HEK293 (cell line): ENCODE measurements at regions not wholly inside any gene's neighbourhood (a gene's known extent, or its start where the extent isn't known, plus 50 kb on each side); places are given as distances from the start of the nearest gene placed in this dataset.

Experiments used
- BCL11A ChIP-seq: fragments of 450-650 bp; formaldehyde crosslinking; IDR thresholded peaks from 2 replicates; pipeline ENCODE4 v1.5.1; 2016; ENCODE audit warnings: low read depth, missing biosample characterization, missing genetic modification characterization
- CTCF ChIP-seq: fragments of 450-650 bp; formaldehyde crosslinking; IDR thresholded peaks from 2 replicates; pipeline ENCODE4 v1.5.1; 2016; ENCODE audit warnings: missing biosample characterization, missing genetic modification characterization
- KLF17 ChIP-seq: fragments of 450-650 bp; formaldehyde crosslinking; IDR thresholded peaks from 2 replicates; pipeline ENCODE4 v1.5.1; 2016; ENCODE audit warnings: missing biosample characterization, missing genetic modification characterization
- MEIS1 ChIP-seq: sonication (generic); formaldehyde crosslinking; IDR thresholded peaks from 2 replicates; pipeline ENCODE4 v1.8.1; 2022; ENCODE audit warnings: missing genetic modification reagents, mild to moderate bottlenecking, borderline replicate concordance
- RBAK ChIP-seq: fragments of 450-650 bp; formaldehyde crosslinking; IDR thresholded peaks from 2 replicates; pipeline ENCODE4 v1.5.1; 2016; ENCODE audit warnings: missing biosample characterization, missing genetic modification characterization
- ZBTB26 ChIP-seq: fragments of 450-650 bp; formaldehyde crosslinking; optimal IDR thresholded peaks from 2 replicates; pipeline ENCODE3; 2016; ENCODE audit warnings: missing biosample characterization, mild to moderate bottlenecking, missing genetic modification characterization
- ZBTB44 ChIP-seq: fragments of 450-650 bp; IDR thresholded peaks from 2 replicates; pipeline ENCODE4 v1.5.1; 2018; ENCODE audit warnings: missing biosample characterization, mild to moderate bottlenecking, missing genetic modification characterization
- ZNF146 ChIP-seq: fragments of 450-650 bp; formaldehyde crosslinking; IDR thresholded peaks from 2 replicates; pipeline ENCODE4 v1.5.1; 2016; ENCODE audit warnings: missing biosample characterization, missing genetic modification characterization
- ZNF266 ChIP-seq: fragments of 450-650 bp; formaldehyde crosslinking; IDR thresholded peaks from 2 replicates; pipeline ENCODE4 v1.5.1; 2016; ENCODE audit warnings: missing biosample characterization, missing genetic modification characterization, low read depth
- ZNF274 ChIP-seq, 2 experiments: fragments of 200-500 bp in 1 of 2; fragments of 450-650 bp in 1 of 2; sonication (Bioruptor generic) in 1 of 2; formaldehyde crosslinking in 1 of 2; IDR thresholded peaks; 2 replicates each; pipeline versions ENCODE4 v1.5.1 to v1.6.1; 2014 to 2016; ENCODE audit warnings: borderline replicate concordance in 1 of 2, inconsistent platforms in 1 of 2, low read length in 1 of 2, missing biosample characterization in 1 of 2, missing genetic modification characterization in 1 of 2
- ZNF510 ChIP-seq: fragments of 450-650 bp; formaldehyde crosslinking; IDR thresholded peaks from 2 replicates; pipeline ENCODE4 v1.5.1; 2018; ENCODE audit warnings: mild to moderate bottlenecking, missing genetic modification characterization, missing biosample characterization; ENCODE audit not compliant: insufficient replicate concordance

GRCh38 chr6:88304520-88304919 is 138.4 kb upstream of the CNR1 start:
- no peak for TF ChIP-seq MEIS1 (CRISPR knock-in tag)
- TF ChIP-seq BCL11A (tag by site-specific recombination): no peak
- TF ChIP-seq ZNF510 (tag by site-specific recombination): no peak
- no peak for TF ChIP-seq ZBTB26 (tag by site-specific recombination)
- no peak for TF ChIP-seq ZBTB44 (tag by site-specific recombination)
- no peak for TF ChIP-seq RBAK (tag by site-specific recombination)
- TF ChIP-seq CTCF (tag by site-specific recombination): no peak
- no peak for TF ChIP-seq ZNF274 (IDR thresholded peaks at IDR 0.05; ENCODE audit: low read length)
- TF ChIP-seq ZNF274 (tag by site-specific recombination; IDR thresholded peaks at IDR 0.05; ENCODE audit: borderline replicate concordance): no peak
- TF ChIP-seq ZNF146 (tag by site-specific recombination): no peak
- TF ChIP-seq KLF17 (tag by site-specific recombination): no peak
- no peak for TF ChIP-seq ZNF266 (tag by site-specific recombination)
